H1 (cell line): ENCODE measurements at regions not wholly inside any gene's neighbourhood (a gene's known extent, or its start where the extent isn't known, plus 50 kb on each side); places are given as distances from the start of the nearest gene placed in this dataset.

ENCODE experiments used
- CTCF ChIA-PET: fragments of 300-600 bp; sonication (Branson Sonifier 250); formaldehyde crosslinking; loops from one replicate; lab custom pipeline; 2021; ENCODE audit not compliant: partially characterized antibody; lab: Charles Lee
- POLR2A ChIA-PET: fragments of 300-600 bp; sonication (Branson Sonifier 250); formaldehyde crosslinking; loops from one replicate; lab custom pipeline; 2021; ENCODE audit warnings: inconsistent platforms; ENCODE audit not compliant: partially characterized antibody; lab: Charles Lee
- DNase-seq, 2 experiments: peaks; one replicate each; pipeline versions ENCODE4 v3.0.0 to v3.0.0-alpha.2; 2010 to 2022; ENCODE audit warnings: low spot score in 2 of 2, low read depth in 1 of 2, mixed read lengths in 1 of 2
- FAIRE-seq: peaks from 2 replicates; lab custom pipeline; 2011; peaks lifted over from hg19 to GRCh38; lab: Jason Lieb, UNC
- H2AFZ ChIP-seq: 2 replicates; pipeline ENCODE4 v1.8.1; 2012; ENCODE audit warnings: low read length, inconsistent platforms
- H2AK5ac ChIP-seq: 2 replicates; pipeline ENCODE4 v1.6.1; 2013; ENCODE audit warnings: low read depth, low read length
- H2BK120ac ChIP-seq: replicated peaks from 2 replicates; pipeline ENCODE3; 2013; ENCODE audit warnings: low read depth, low read length, inconsistent platforms
- H2BK12ac ChIP-seq: 2 replicates; pipeline ENCODE4 v1.6.1; 2013; ENCODE audit warnings: low read depth, low read length
- H2BK15ac ChIP-seq: 2 replicates; pipeline ENCODE4 v1.6.1; 2013; ENCODE audit warnings: low read length
- H2BK20ac ChIP-seq: 2 replicates; pipeline ENCODE4 v1.6.1; 2013; ENCODE audit warnings: low read length
- H2BK5ac ChIP-seq: 2 replicates; pipeline ENCODE4 v1.6.1; 2013; ENCODE audit warnings: low read depth, low read length
- H3K14ac ChIP-seq: 2 replicates; pipeline ENCODE4 v1.6.1; 2013; ENCODE audit warnings: inconsistent platforms; ENCODE audit not compliant: insufficient read length
- H3K18ac ChIP-seq: 2 replicates; pipeline ENCODE4 v1.6.1; 2013; ENCODE audit warnings: low read length; ENCODE audit errors: extremely low read depth
- H3K23ac ChIP-seq: 2 replicates; pipeline ENCODE4 v1.6.1; 2013; ENCODE audit warnings: inconsistent platforms; ENCODE audit not compliant: insufficient read length
- H3K23me2 ChIP-seq: 2 replicates; pipeline ENCODE4 v1.6.1; 2013; ENCODE audit warnings: low read depth, low read length
- H3K27ac ChIP-seq: 2 replicates; pipeline ENCODE4 v1.6.1; 2011; ENCODE audit warnings: low read depth, low read length, inconsistent platforms
- H3K27me3 ChIP-seq, 4 experiments: replicated peaks in 1 of 4; 1 replicate in 1 of 4; 2 replicates in 3 of 4; pipeline versions ENCODE4 v1.6.1 to v1.8.1; 2011 to 2013; ENCODE audit warnings: low read length in 3 of 4, mild to moderate bottlenecking in 3 of 4, inconsistent platforms in 2 of 4, mixed read lengths in 2 of 4, moderate library complexity in 1 of 4; ENCODE audit not compliant: control insufficient read depth in 3 of 4, insufficient read depth in 3 of 4; ENCODE audit errors: extremely low read depth in 1 of 4
- H3K36me3 ChIP-seq, 4 experiments: 2 replicates each; pipeline versions ENCODE4 v1.6.1 to v1.8.1; 2011 to 2013; ENCODE audit warnings: mild to moderate bottlenecking in 4 of 4, low read length in 3 of 4, moderate library complexity in 2 of 4, control low read depth in 1 of 4, inconsistent platforms in 1 of 4; ENCODE audit not compliant: insufficient read depth in 4 of 4, control insufficient read depth in 2 of 4
- H3K4ac ChIP-seq: replicated peaks from 2 replicates; pipeline ENCODE3; 2013; ENCODE audit warnings: low read length, low read depth, mixed read lengths, inconsistent platforms; ENCODE audit not compliant: insufficient read length
- H3K4me1 ChIP-seq, 4 experiments: replicated peaks in 1 of 4; 1 replicate in 1 of 4; 2 replicates in 3 of 4; pipeline versions ENCODE4 v1.6.1 to v1.8.1; 2011 to 2013; ENCODE audit warnings: low read length in 3 of 4, inconsistent platforms in 2 of 4, mixed read lengths in 1 of 4; ENCODE audit not compliant: insufficient read depth in 4 of 4, control insufficient read depth in 3 of 4
- H3K4me2 ChIP-seq, 2 experiments: 2 replicates each; pipeline versions ENCODE4 v1.6.1 to v1.8.1; 2011 to 2013; ENCODE audit warnings: low read depth in 2 of 2, low read length in 2 of 2, control low read depth in 1 of 2, inconsistent platforms in 1 of 2, mild to moderate bottlenecking in 1 of 2; ENCODE audit not compliant: insufficient read depth in 1 of 2
- H3K4me3 ChIP-seq, 4 experiments: fragments of 200-600, 300-600 bp in 1 of 4; sonication (generic), shearing (Covaris generic), sonication (Bioruptor Twin) in 1 of 4; 2 replicates each; pipeline versions ENCODE4 v1.5.1 to v1.8.1; 2011 to 2016; ENCODE audit warnings: low read length in 4 of 4, low read depth in 3 of 4, control low read depth in 2 of 4, inconsistent platforms in 2 of 4, mild to moderate bottlenecking in 2 of 4, mixed read lengths in 1 of 4, moderate library complexity in 1 of 4; ENCODE audit not compliant: insufficient read depth in 2 of 4; ENCODE audit errors: extremely low read depth in 1 of 4
- H3K56ac ChIP-seq: replicated peaks from 2 replicates; pipeline ENCODE3; 2013; ENCODE audit warnings: low read depth, mild to moderate bottlenecking, mixed read lengths, low read length, inconsistent platforms; ENCODE audit not compliant: insufficient read length
- H3K79me1 ChIP-seq: 2 replicates; pipeline ENCODE4 v1.6.1; 2013; ENCODE audit warnings: low read depth, low read length, control low read depth
- H3K79me2 ChIP-seq, 2 experiments: 2 replicates each; pipeline versions ENCODE4 v1.6.1 to v1.8.1; 2012 to 2013; ENCODE audit warnings: low read length in 2 of 2, mild to moderate bottlenecking in 2 of 2, inconsistent platforms in 1 of 2; ENCODE audit not compliant: insufficient read depth in 2 of 2, control insufficient read depth in 1 of 2
- H3K9ac ChIP-seq, 4 experiments: replicated peaks in 1 of 4; 1 replicate in 1 of 4; 2 replicates in 3 of 4; pipeline versions ENCODE4 v1.6.1 to v1.8.1; 2011 to 2013; ENCODE audit warnings: low read depth in 3 of 4, low read length in 3 of 4, control low read depth in 2 of 4, mild to moderate bottlenecking in 2 of 4, moderate library complexity in 2 of 4, inconsistent platforms in 1 of 4; ENCODE audit errors: extremely low read depth in 1 of 4
- H3K9me3 ChIP-seq, 2 experiments: 2 replicates each; pipeline versions ENCODE4 v1.6.1 to v1.8.1; 2012 to 2013; ENCODE audit warnings: mild to moderate bottlenecking in 2 of 2, moderate library complexity in 2 of 2, control low read depth in 1 of 2, inconsistent platforms in 1 of 2, low read depth in 1 of 2, low read length in 1 of 2, mixed read lengths in 1 of 2; ENCODE audit not compliant: insufficient read depth in 2 of 2
- H4K20me1 ChIP-seq, 2 experiments: replicated peaks in 1 of 2; 2 replicates each; pipeline versions ENCODE3 to v1.8.1; 2011 to 2013; ENCODE audit warnings: inconsistent platforms in 2 of 2, low read length in 2 of 2, mild to moderate bottlenecking in 1 of 2; ENCODE audit not compliant: insufficient read depth in 2 of 2, control insufficient read depth in 1 of 2
- H4K5ac ChIP-seq: 2 replicates; pipeline ENCODE4 v1.6.1; 2013; ENCODE audit warnings: low read length, low read depth, mixed read lengths, inconsistent platforms; ENCODE audit not compliant: insufficient read length
- H4K8ac ChIP-seq: 2 replicates; pipeline ENCODE4 v1.8.0; 2013; ENCODE audit warnings: mild to moderate bottlenecking, moderate library complexity, low read length, inconsistent platforms; ENCODE audit not compliant: insufficient read depth; ENCODE audit errors: extremely low read depth
- H4K91ac ChIP-seq: replicated peaks from 2 replicates; pipeline ENCODE3; 2013; ENCODE audit warnings: low read length, mixed read lengths, inconsistent platforms; ENCODE audit not compliant: insufficient read length
- BACH1 ChIP-seq: IDR thresholded peaks from 2 replicates; pipeline ENCODE4 v1.6.1; 2012; ENCODE audit warnings: low read length, improper control_type of control experiment
- BCL11A ChIP-seq, 2 experiments: IDR thresholded peaks; one replicate each; pipeline ENCODE4 v1.6.1; 2011; ENCODE audit warnings: low read depth in 2 of 2, low read length in 2 of 2, mild to moderate bottlenecking in 2 of 2
- CTCF ChIP-seq, 3 experiments: IDR thresholded peaks; 1 replicate in 2 of 3; 2 replicates in 1 of 3; pipeline versions ENCODE4 v1.5.1 to v1.6.1; 2011; ENCODE audit warnings: low read length in 3 of 3, mild to moderate bottlenecking in 3 of 3, inconsistent platforms in 2 of 3, low read depth in 1 of 3, moderate library complexity in 1 of 3; ENCODE audit not compliant: insufficient read depth in 1 of 3; ENCODE audit errors: control extremely low read depth in 1 of 3
- GTF2F1 ChIP-seq: IDR thresholded peaks from 2 replicates; pipeline ENCODE4 v1.6.1; 2012; ENCODE audit warnings: low read depth, low read length, improper control_type of control experiment, borderline replicate concordance
- KDM4A ChIP-seq: IDR thresholded peaks from one replicate; pipeline ENCODE4 v1.7.1; 2012; ENCODE audit warnings: low read depth, mild to moderate bottlenecking, moderate library complexity, low read length, inconsistent platforms; ENCODE audit not compliant: severe bottlenecking
- KDM5A ChIP-seq: fragments of 200-600 bp; IDR thresholded peaks from 2 replicates; pipeline ENCODE4 v1.7.1; 2012; ENCODE audit warnings: mild to moderate bottlenecking, low read length, inconsistent platforms, mixed read lengths
- PHF8 ChIP-seq: fragments of 200-600 bp; sonication (generic); conservative IDR thresholded peaks from 2 replicates; pipeline ENCODE4 v1.7.1; 2012; ENCODE audit warnings: low read depth, mild to moderate bottlenecking, inconsistent platforms, low read length, moderate library complexity
- POLR2AphosphoS5 ChIP-seq: IDR thresholded peaks from 2 replicates; pipeline ENCODE4 v1.6.1; 2011; ENCODE audit warnings: low read depth, low read length
- RNF2 ChIP-seq: fragments of 200-900, 300-1000 bp; sonication (generic); IDR thresholded peaks from 2 replicates; pipeline ENCODE4 v1.7.1; 2016; ENCODE audit warnings: borderline replicate concordance, low read depth, mild to moderate bottlenecking, antibody characterized with exemption, low read length; ENCODE audit not compliant: poor library complexity, severe bottlenecking; ENCODE audit errors: missing control alignments
- SAP30 ChIP-seq: fragments of 300-600 bp; sonication (generic); IDR thresholded peaks from 2 replicates; pipeline ENCODE4 v1.7.1; 2012; ENCODE audit warnings: low read length, moderate library complexity, mild to moderate bottlenecking, inconsistent platforms; ENCODE audit not compliant: insufficient read depth, insufficient replicate concordance
- TAF7 ChIP-seq: optimal IDR thresholded peaks from 2 replicates; pipeline ENCODE3; 2011; ENCODE audit warnings: low read depth, mild to moderate bottlenecking, inconsistent platforms, low read length, moderate library complexity, borderline replicate concordance
- WGBS, 2 experiments: shearing (Covaris generic) in 1 of 2; methylation state at CpG; one replicate each; pipeline versions ENCODE4 v1.1.6 to v1.1.7; 2013 to 2015; ENCODE audit warnings: low lambda C conversion rate in 2 of 2, mixed read lengths in 2 of 2, inconsistent platforms in 1 of 2, low coverage in 1 of 2, missing lambda C conversion rate in 1 of 2; ENCODE audit not compliant: insufficient replicate concordance in 2 of 2, insufficient coverage in 1 of 2, insufficient read length in 1 of 2; ENCODE audit errors: extremely low coverage in 1 of 2, missing lambda C conversion rate in 1 of 2; 5-methylcytosine and 5-hydroxymethylcytosine counted together

DNA sequence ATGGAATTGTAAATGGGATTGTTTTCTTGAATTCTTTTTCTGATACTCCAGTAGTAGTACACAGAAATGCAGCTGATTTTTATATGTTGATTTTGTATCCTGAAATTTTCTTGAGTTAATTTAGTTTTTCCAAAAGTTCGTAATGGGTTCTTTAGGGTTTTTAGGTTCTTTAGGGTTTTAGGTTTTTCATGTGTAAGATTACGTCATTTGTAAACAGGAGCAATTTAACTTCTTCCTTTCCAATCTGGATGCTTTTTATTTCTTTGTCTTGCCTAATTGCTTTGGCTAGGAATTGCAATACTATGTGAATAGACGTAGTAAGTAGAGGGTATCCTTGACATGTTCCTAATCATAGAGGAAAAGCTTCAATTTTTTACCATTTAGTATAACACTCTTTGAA is 568.6 kb downstream of the MMUT start:
- no peak overlapping the region for H3K27ac ChIP-seq
- no peaks in the 10 kb centered on the region for H3K4me1 ChIP-seq
- H2BK15ac ChIP-seq = no peak overlapping the region
- no peak overlapping the region for H4K5ac ChIP-seq
- H3K56ac ChIP-seq = no peak overlapping the region
- H3K23me2 ChIP-seq = no peaks in the 10 kb centered on the region; the same call in 1 of the 2 replicates
- no peak overlapping the region for H4K8ac ChIP-seq
- no peaks in the 10 kb centered on the region for H3K36me3 ChIP-seq
- H3K79me1 ChIP-seq = no peaks in the 10 kb centered on the region
- no peaks in the 10 kb centered on the region for H3K79me2 ChIP-seq
- no peak overlapping the region for H4K91ac ChIP-seq
- no peak overlapping the region for H2BK12ac ChIP-seq
- ChIA-PET CTCF (no interaction called here), POLR2A (no interaction called here)
- H3K9ac ChIP-seq = no peak overlapping the region
- no peak for TF ChIP-seq BACH1
- TF ChIP-seq KDM4A = no peak
- no peak for TF ChIP-seq PHF8
- no peak for TF ChIP-seq RNF2
- no peak for TF ChIP-seq BCL11A (IDR thresholded peaks at IDR 0.05; ENCODE audit: low read depth in 2 of 2, low read length in 2 of 2)
- no peak for TF ChIP-seq GTF2F1
- TF ChIP-seq KDM5A = no peak
- TF ChIP-seq CTCF (IDR thresholded peaks at IDR 0.05; ENCODE audit: control extremely low read depth in 1 of 3, insufficient read depth in 1 of 3, low read depth in 1 of 3, low read length in 3 of 3) = no peak
- no peak for TF ChIP-seq TAF7
- no peak for TF ChIP-seq POLR2AphosphoS5
- no peak for TF ChIP-seq SAP30
- no peak overlapping the region for H2BK5ac ChIP-seq
- no peaks in the 10 kb centered on the region for H3K9me3 ChIP-seq
- no peak overlapping the region for H3K4me2 ChIP-seq
- FAIRE-seq (no peak), DNase-seq (no peak)
- H2AFZ ChIP-seq = no peak overlapping the region
- no peaks in the 10 kb centered on the region for H4K20me1 ChIP-seq
- H3K14ac ChIP-seq = no peak overlapping the region
- H3K18ac ChIP-seq = no peak overlapping the region
- H3K4ac ChIP-seq = no peak overlapping the region
- H3K23ac ChIP-seq = no peak overlapping the region
- H2BK120ac ChIP-seq = no peak overlapping the region
- H3K4me3 ChIP-seq = no peak overlapping the region
- WGBS, 2 experiments = 86% methylated on average over 3 of the region's 3 CpGs; no CpG with 5 or more reads in 1 of the 2 experiments
- no peak overlapping the region for H2BK20ac ChIP-seq
- no peak overlapping the region for H2AK5ac ChIP-seq
- H3K27me3 ChIP-seq = no peaks in the 10 kb centered on the region
